B cell (primary cell): ENCODE measurements at regions not wholly inside any gene's neighbourhood (a gene's known extent, or its start where the extent isn't known, plus 50 kb on each side); places are given as distances from the start of the nearest gene placed in this dataset.

Experiments used
- CTCF ChIP-seq: fragments of 200-600 bp; IDR thresholded peaks from one replicate; pipeline ENCODE4 v1.8.0; 2022; ENCODE audit warnings: antibody characterized with exemption, mild to moderate bottlenecking
- EZH2 ChIP-seq: IDR thresholded peaks from 2 replicates; pipeline ENCODE4 v1.6.1; 2012; ENCODE audit warnings: borderline replicate concordance, low read depth, mild to moderate bottlenecking, moderate library complexity, low read length; ENCODE audit not compliant: insufficient read depth, poor library complexity, severe bottlenecking

DNA sequence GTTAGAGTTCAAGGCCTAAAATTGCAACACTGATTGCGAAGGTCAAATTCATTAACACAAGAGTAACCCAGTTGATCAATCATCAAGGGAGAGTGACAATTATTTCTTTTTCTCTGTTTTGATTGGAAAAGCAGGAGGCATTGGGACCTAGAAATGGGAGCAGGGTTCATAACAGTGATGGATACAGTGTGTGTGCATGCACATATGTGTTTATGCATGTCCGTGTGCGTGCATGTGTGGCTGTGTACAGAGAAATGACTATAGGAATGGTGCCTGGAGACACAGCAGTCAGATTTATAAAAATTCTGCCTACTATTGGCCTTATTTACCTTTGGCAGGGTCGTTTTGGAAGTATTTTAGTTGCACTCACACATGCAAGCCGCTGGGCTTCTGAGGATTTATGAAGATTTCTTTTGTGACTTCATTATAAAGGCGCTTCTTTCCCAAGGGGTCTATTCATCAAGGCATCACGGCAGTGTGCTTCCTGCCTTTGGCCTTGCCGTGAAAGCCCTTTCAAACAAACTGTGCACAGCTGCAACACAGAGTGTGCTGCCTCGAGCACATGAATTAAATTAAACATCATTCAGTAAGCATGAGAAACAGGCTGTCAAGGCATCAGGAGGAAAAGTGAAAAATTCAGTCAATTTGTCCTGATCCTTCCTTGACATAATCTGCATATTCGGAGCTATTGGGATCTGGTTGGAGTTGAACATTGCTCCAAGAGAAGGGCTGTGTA is 122.8 kb upstream of the PUM3 start:
- no peak for TF ChIP-seq EZH2
- TF ChIP-seq CTCF, result no peak
